Fibroblast of the aortic adventitia (primary cell): ENCODE measurements at regions not wholly inside any gene's neighbourhood (a gene's known extent, or its start where the extent isn't known, plus 50 kb on each side); places are given as distances from the start of the nearest gene placed in this dataset.
"Not testable (repeated sequence)": the region's sequence is repeated elsewhere in the genome, so short reads cannot be mapped to it uniquely, and the experiment has no call there.

Experiments used
- DNase-seq: peaks from one replicate; pipeline ENCODE4 v3.0.0-alpha.2; 2010; ENCODE audit warnings: low read depth
- H3K4me3 ChIP-seq: 2 replicates; pipeline ENCODE4 v1.5.1; 2011; ENCODE audit warnings: low read depth, mild to moderate bottlenecking, control low read depth, low read length, moderate library complexity
- CTCF ChIP-seq: IDR thresholded peaks from 2 replicates; pipeline ENCODE4 v1.5.1; 2011; ENCODE audit warnings: mild to moderate bottlenecking, low read length, control low read depth, inconsistent platforms; ENCODE audit not compliant: insufficient read depth

GRCh38 chr3:166527325-166527724, 690.1 kb upstream of the BCHE start:
- TF ChIP-seq CTCF = no peak
- no peak for DNase-seq
- H3K4me3 ChIP-seq = no peak overlapping the region

GRCh38 chr3:166526881-166527280, 689.7 kb upstream of the BCHE start:
- no peak overlapping the region for H3K4me3 ChIP-seq
- no peak for DNase-seq
- no peak for TF ChIP-seq CTCF

- no peak for DNase-seq
- TF ChIP-seq CTCF = no peak
- H3K4me3 ChIP-seq = no peak overlapping the region
Observed at GRCh38 chr3:166522017-166522416, 684.8 kb upstream of the BCHE start.

- no peak for TF ChIP-seq CTCF
- no peak for DNase-seq
- no peak overlapping the region for H3K4me3 ChIP-seq
Observed at GRCh38 chr3:166519443-166519842, 682.2 kb upstream of the BCHE start.

GRCh38 chr3:166518040-166518439, 680.8 kb upstream of the BCHE start:
- TF ChIP-seq CTCF = no peak
- H3K4me3 ChIP-seq = no peak overlapping the region
- DNase-seq = no peak

- TF ChIP-seq CTCF = no peak
- H3K4me3 ChIP-seq = no peak overlapping the region
- DNase-seq = no peak
Observed at GRCh38 chr3:166510382-166510781, 673.2 kb upstream of the BCHE start.

- not testable (repeated sequence) for H3K4me3 ChIP-seq, DNase-seq
Observed at GRCh38 chr3:166500420-166500819, 663.2 kb upstream of the BCHE start.
